ENCODE measurements at regions not wholly inside any gene's neighbourhood (a gene's known extent, or its start where the extent isn't known, plus 50 kb on each side); places are given as distances from the start of the nearest gene placed in this dataset.

GRCh38 chr17:13749166-13749890, 147.6 kb upstream of the HS3ST3A1 start:
- Histone ChIP-seq H3K27me3 (ENCODE audit: control insufficient read depth in 1 of 2, insufficient read depth in 2 of 2, low read length in 1 of 2) (no peaks in the 10 kb centered on the region), H3K9me3 (ENCODE audit: control insufficient read depth, low read length) (peaks cover 2% of the 10 kb centered on the region), H3K4me1 (ENCODE audit: control insufficient read depth in 1 of 2, insufficient read depth in 2 of 2, low read length in 2 of 2) (no peaks in the 10 kb centered on the region), H3K4me3 (ENCODE audit: low read length in 2 of 2) (no peak overlapping the region), H3K27ac (ENCODE audit: low read depth in 1 of 2, low read length in 2 of 2) (no peak overlapping the region), H3K36me3 (ENCODE audit: control insufficient read depth in 1 of 2, insufficient read depth in 2 of 2, low read length in 1 of 2) (no peaks in the 10 kb centered on the region)
- WGBS, 2 donors: 62 to 84% methylated on average over 5 of the region's 5 CpGs
- no peak for ATAC-seq (ENCODE audit: low FRiP score)
- no peak for DNase-seq
- intact Hi-C loops (cut with DNase I): no loop called here

- no peak for DNase-seq
- Histone ChIP-seq H3K9me3 (ENCODE audit: control insufficient read depth, low read length) (peaks cover 2% of the 10 kb centered on the region), H3K36me3 (ENCODE audit: control insufficient read depth in 1 of 2, insufficient read depth in 2 of 2, low read length in 1 of 2) (no peaks in the 10 kb centered on the region), H3K27me3 (ENCODE audit: control insufficient read depth in 1 of 2, insufficient read depth in 2 of 2, low read length in 1 of 2) (no peaks in the 10 kb centered on the region), H3K27ac (ENCODE audit: low read depth in 1 of 2, low read length in 2 of 2) (no peak overlapping the region), H3K4me1 (ENCODE audit: control insufficient read depth in 1 of 2, insufficient read depth in 2 of 2, low read length in 2 of 2) (no peaks in the 10 kb centered on the region), H3K4me3 (ENCODE audit: low read length in 2 of 2) (no peak overlapping the region)
- no peak for ATAC-seq (ENCODE audit: low FRiP score)
- intact Hi-C loops (cut with DNase I): no loop called here
- WGBS, 2 donors: 53% methylated on average over 1 of the region's 1 CpG
Observed at GRCh38 chr17:13749891-13750235, 148.1 kb upstream of the HS3ST3A1 start.

- ATAC-seq (ENCODE audit: low FRiP score) (no peak), DNase-seq (no peak)
- Histone ChIP-seq H3K27ac (ENCODE audit: low read depth in 1 of 2, low read length in 2 of 2) (no peak overlapping the region), H3K4me1 (ENCODE audit: control insufficient read depth in 1 of 2, insufficient read depth in 2 of 2, low read length in 2 of 2) (no peaks in the 10 kb centered on the region), H3K36me3 (ENCODE audit: control insufficient read depth in 1 of 2, insufficient read depth in 2 of 2, low read length in 1 of 2) (no peaks in the 10 kb centered on the region), H3K27me3 (ENCODE audit: control insufficient read depth in 1 of 2, insufficient read depth in 2 of 2, low read length in 1 of 2) (no peaks in the 10 kb centered on the region), H3K4me3 (ENCODE audit: low read length in 2 of 2) (no peak overlapping the region), H3K9me3 (ENCODE audit: control insufficient read depth, low read length) (peaks cover 2% of the 10 kb centered on the region)
- WGBS, 2 donors: 35 to 43% methylated on average over 12 of the region's 12 CpGs
- intact Hi-C loops (cut with DNase I): no loop called here
Observed at GRCh38 chr17:13750816-13751793, 149.4 kb upstream of the HS3ST3A1 start.

- WGBS, 2 donors: 64 to 70% methylated on average over 3 of the region's 3 CpGs
- intact Hi-C loops (cut with DNase I): no loop called here
- Histone ChIP-seq H3K27ac (ENCODE audit: low read depth in 1 of 2, low read length in 2 of 2) (no peak overlapping the region), H3K36me3 (ENCODE audit: control insufficient read depth in 1 of 2, insufficient read depth in 2 of 2, low read length in 1 of 2) (no peaks in the 10 kb centered on the region), H3K27me3 (ENCODE audit: control insufficient read depth in 1 of 2, insufficient read depth in 2 of 2, low read length in 1 of 2) (no peaks in the 10 kb centered on the region), H3K4me3 (ENCODE audit: low read length in 2 of 2) (no peak overlapping the region), H3K9me3 (ENCODE audit: control insufficient read depth, low read length) (peaks cover 2% of the 10 kb centered on the region), H3K4me1 (ENCODE audit: control insufficient read depth in 1 of 2, insufficient read depth in 2 of 2, low read length in 2 of 2) (no peaks in the 10 kb centered on the region)
- no peak for DNase-seq
- no peak for ATAC-seq (ENCODE audit: low FRiP score)
Observed at GRCh38 chr17:13753154-13753553, 151.4 kb upstream of the HS3ST3A1 start.

- Histone ChIP-seq H3K4me3 (ENCODE audit: low read length in 2 of 2) (no peak overlapping the region), H3K4me1 (ENCODE audit: control insufficient read depth in 1 of 2, insufficient read depth in 2 of 2, low read length in 2 of 2) (no peaks in the 10 kb centered on the region), H3K27ac (ENCODE audit: low read depth in 1 of 2, low read length in 2 of 2) (no peak overlapping the region), H3K36me3 (ENCODE audit: control insufficient read depth in 1 of 2, insufficient read depth in 2 of 2, low read length in 1 of 2) (no peaks in the 10 kb centered on the region), H3K27me3 (ENCODE audit: control insufficient read depth in 1 of 2, insufficient read depth in 2 of 2, low read length in 1 of 2) (no peaks in the 10 kb centered on the region), H3K9me3 (ENCODE audit: control insufficient read depth, low read length) (no peaks in the 10 kb centered on the region)
- intact Hi-C loops (cut with DNase I): no loop called here
- WGBS, 2 donors: 77 to 89% methylated on average over 1 of the region's 1 CpG
- no peak for DNase-seq
- no peak for ATAC-seq (ENCODE audit: low FRiP score)
Observed at GRCh38 chr17:13753771-13754170, 152.0 kb upstream of the HS3ST3A1 start.

DNA sequence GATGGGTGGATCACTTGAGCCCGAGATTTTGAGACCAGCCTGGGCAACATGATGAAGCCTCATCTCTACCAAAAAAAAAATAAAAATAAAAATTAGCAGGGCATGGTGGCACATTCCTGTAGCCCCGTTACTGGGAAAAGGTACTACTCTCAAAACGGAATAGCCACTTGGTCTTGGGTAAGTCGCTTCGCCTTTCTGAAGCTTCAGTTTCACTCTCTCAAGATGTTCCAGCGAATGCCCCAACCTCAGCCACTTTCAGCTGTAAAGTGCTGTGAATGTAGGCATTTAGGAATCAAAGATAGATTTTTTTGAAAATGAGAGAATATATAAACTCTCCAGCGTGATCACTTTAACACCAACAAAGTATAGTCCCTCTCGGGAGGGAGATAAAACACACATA, 154.1 kb upstream of the HS3ST3A1 start:
- Histone ChIP-seq H3K4me1 (ENCODE audit: control insufficient read depth in 1 of 2, insufficient read depth in 2 of 2, low read length in 2 of 2) (no peaks in the 10 kb centered on the region), H3K4me3 (ENCODE audit: low read length in 2 of 2) (no peak overlapping the region), H3K36me3 (ENCODE audit: control insufficient read depth in 1 of 2, insufficient read depth in 2 of 2, low read length in 1 of 2) (no peaks in the 10 kb centered on the region), H3K27me3 (ENCODE audit: control insufficient read depth in 1 of 2, insufficient read depth in 2 of 2, low read length in 1 of 2) (no peaks in the 10 kb centered on the region), H3K27ac (ENCODE audit: low read depth in 1 of 2, low read length in 2 of 2) (no peak overlapping the region), H3K9me3 (ENCODE audit: control insufficient read depth, low read length) (no peaks in the 10 kb centered on the region)
- 76 to 86% methylated on average over 8 of the region's 8 CpGs for WGBS, 2 donors
- intact Hi-C loops (cut with DNase I): no loop called here
- ATAC-seq (ENCODE audit: low FRiP score): no peak
- no peak for DNase-seq

DNA sequence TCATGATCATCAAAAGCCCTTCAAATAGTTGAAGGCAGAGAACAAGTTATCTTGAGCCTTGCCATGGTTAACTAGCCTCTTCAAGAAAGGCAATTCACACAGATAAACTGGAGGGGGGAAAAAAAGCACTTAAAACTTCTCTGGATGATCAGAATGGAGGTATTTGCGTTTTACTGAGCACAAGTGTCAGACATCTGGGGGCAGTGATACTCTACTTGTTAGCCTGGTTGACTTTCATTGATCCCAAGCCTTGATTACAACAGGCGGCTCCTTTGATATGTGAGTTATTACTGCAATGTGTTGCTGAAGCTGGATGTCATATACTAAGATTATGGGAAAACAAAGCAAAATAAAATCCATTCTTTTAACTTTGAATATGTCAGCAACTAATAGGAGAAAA, 155.0 kb upstream of the HS3ST3A1 start:
- DNase-seq: no peak
- H3K27me3 ChIP-seq (ENCODE audit: control insufficient read depth in 1 of 2, insufficient read depth in 2 of 2, low read length in 1 of 2): no peaks in the 10 kb centered on the region
- H3K4me1 ChIP-seq (ENCODE audit: control insufficient read depth in 1 of 2, insufficient read depth in 2 of 2, low read length in 2 of 2): no peaks in the 10 kb centered on the region
- 64 to 66% methylated on average over 2 of the region's 2 CpGs for WGBS, 2 donors
- no peak overlapping the region for H3K4me3 ChIP-seq (ENCODE audit: low read length in 2 of 2)
- intact Hi-C loops (cut with DNase I): no loop called here
- no peak for ATAC-seq (ENCODE audit: low FRiP score)
- H3K27ac ChIP-seq (ENCODE audit: low read depth in 1 of 2, low read length in 2 of 2): no peak overlapping the region
- H3K36me3 ChIP-seq (ENCODE audit: control insufficient read depth in 1 of 2, insufficient read depth in 2 of 2, low read length in 1 of 2): no peaks in the 10 kb centered on the region
- H3K9me3 ChIP-seq (ENCODE audit: control insufficient read depth, low read length): no peaks in the 10 kb centered on the region

- no peak for ATAC-seq (ENCODE audit: low FRiP score)
- no peaks in the 10 kb centered on the region for H3K27me3 ChIP-seq (ENCODE audit: control insufficient read depth in 1 of 2, insufficient read depth in 2 of 2, low read length in 1 of 2)
- no peak for DNase-seq
- intact Hi-C loops (cut with DNase I): no loop called here
- no peak overlapping the region for H3K27ac ChIP-seq (ENCODE audit: low read depth in 1 of 2, low read length in 2 of 2)
- WGBS, 2 donors: 70% methylated on average over 2 of the region's 2 CpGs
- no peak overlapping the region for H3K4me3 ChIP-seq (ENCODE audit: low read length in 2 of 2)
- H3K9me3 ChIP-seq (ENCODE audit: control insufficient read depth, low read length): no peaks in the 10 kb centered on the region
- H3K36me3 ChIP-seq (ENCODE audit: control insufficient read depth in 1 of 2, insufficient read depth in 2 of 2, low read length in 1 of 2): no peaks in the 10 kb centered on the region
- no peaks in the 10 kb centered on the region for H3K4me1 ChIP-seq (ENCODE audit: control insufficient read depth in 1 of 2, insufficient read depth in 2 of 2, low read length in 2 of 2)
Observed at GRCh38 chr17:13757871-13758270, 156.1 kb upstream of the HS3ST3A1 start.

Data from aorta (tissue), 5 donors.